Trophoblast cell (in vitro differentiated cells and primary cell): ENCODE measurements at regions not wholly inside any gene's neighbourhood (a gene's known extent, or its start where the extent isn't known, plus 50 kb on each side); places are given as distances from the start of the nearest gene placed in this dataset.

Source experiments
- DNase-seq, 2 donors: peaks; one replicate each; pipeline ENCODE4 v3.0.0-alpha.2; 2016
- H2AFZ ChIP-seq: 2 replicates; pipeline ENCODE4 v1.6.1; 2013; ENCODE audit warnings: low read length, moderate library complexity, mild to moderate bottlenecking; ENCODE audit not compliant: insufficient read depth, poor library complexity
- H2AK5ac ChIP-seq: 2 replicates; pipeline ENCODE4 v1.6.1; 2013; ENCODE audit warnings: mild to moderate bottlenecking, low read length
- H2BK120ac ChIP-seq: 2 replicates; pipeline ENCODE4 v1.6.1; 2013; ENCODE audit warnings: low read length, mild to moderate bottlenecking, moderate library complexity; ENCODE audit not compliant: insufficient read depth, poor library complexity
- H2BK12ac ChIP-seq: 2 replicates; pipeline ENCODE4 v1.6.1; 2013; ENCODE audit warnings: mild to moderate bottlenecking, low read length, moderate library complexity
- H2BK5ac ChIP-seq: 2 replicates; pipeline ENCODE4 v1.6.1; 2013; ENCODE audit warnings: low read length, low read depth, moderate library complexity, mild to moderate bottlenecking; ENCODE audit not compliant: poor library complexity
- H3K14ac ChIP-seq: 2 replicates; pipeline ENCODE4 v1.6.1; 2013; ENCODE audit warnings: mild to moderate bottlenecking, low read length
- H3K18ac ChIP-seq: 2 replicates; pipeline ENCODE4 v1.6.1; 2013; ENCODE audit warnings: mild to moderate bottlenecking, low read length
- H3K23ac ChIP-seq: 2 replicates; pipeline ENCODE4 v1.6.1; 2013; ENCODE audit warnings: low read length
- H3K27ac ChIP-seq: 2 replicates; pipeline ENCODE4 v1.5.1; 2013; ENCODE audit warnings: low read depth, mild to moderate bottlenecking, inconsistent platforms, low read length, moderate library complexity
- H3K27me3 ChIP-seq: 2 replicates; pipeline ENCODE4 v1.6.1; 2013; ENCODE audit warnings: inconsistent platforms, mild to moderate bottlenecking, low read length, moderate library complexity; ENCODE audit not compliant: insufficient read depth
- H3K36me3 ChIP-seq, 2 experiments: 1 replicate in 1 of 2; 2 replicates in 1 of 2; pipeline ENCODE4 v1.6.1; 2013; ENCODE audit warnings: low read length in 2 of 2, mild to moderate bottlenecking in 2 of 2, moderate library complexity in 1 of 2; ENCODE audit not compliant: insufficient read depth in 2 of 2, control insufficient read depth in 1 of 2
- H3K4ac ChIP-seq: 2 replicates; pipeline ENCODE4 v1.6.1; 2013; ENCODE audit warnings: low read depth, mild to moderate bottlenecking, low read length, moderate library complexity
- H3K4me1 ChIP-seq, 2 experiments: 1 replicate in 1 of 2; 2 replicates in 1 of 2; pipeline ENCODE4 v1.6.1; 2013; ENCODE audit warnings: low read length in 2 of 2, mild to moderate bottlenecking in 2 of 2, moderate library complexity in 1 of 2; ENCODE audit not compliant: insufficient read depth in 2 of 2, control insufficient read depth in 1 of 2
- H3K4me2 ChIP-seq: 2 replicates; pipeline ENCODE4 v1.6.1; 2013; ENCODE audit warnings: inconsistent platforms, mild to moderate bottlenecking, low read length, moderate library complexity
- H3K4me3 ChIP-seq: 2 replicates; pipeline ENCODE4 v1.5.1; 2013; ENCODE audit warnings: mild to moderate bottlenecking, low read depth, low read length, inconsistent platforms
- H3K79me1 ChIP-seq: one replicate; pipeline ENCODE4 v1.6.1; 2013; ENCODE audit warnings: low read length
- H3K79me2 ChIP-seq: 2 replicates; pipeline ENCODE4 v1.6.1; 2013; ENCODE audit warnings: low read length, mild to moderate bottlenecking; ENCODE audit not compliant: control insufficient read depth, insufficient read depth, poor library complexity
- H3K9ac ChIP-seq: 2 replicates; pipeline ENCODE4 v1.6.1; 2013; ENCODE audit warnings: mild to moderate bottlenecking, low read length
- H3K9me3 ChIP-seq: 2 replicates; pipeline ENCODE4 v1.6.1; 2013; ENCODE audit warnings: low read depth, mild to moderate bottlenecking, control low read depth, inconsistent platforms, low read length; ENCODE audit not compliant: insufficient read depth
- H4K12ac ChIP-seq: 2 replicates; pipeline ENCODE4 v1.6.1; 2013; ENCODE audit warnings: low read depth, mild to moderate bottlenecking, low read length, moderate library complexity
- H4K8ac ChIP-seq: 2 replicates; pipeline ENCODE4 v1.6.1; 2013; ENCODE audit warnings: low read depth, mild to moderate bottlenecking, low read length, moderate library complexity
- H4K91ac ChIP-seq: one replicate; pipeline ENCODE4 v1.6.1; 2013; ENCODE audit warnings: low read depth, mild to moderate bottlenecking, low read length, moderate library complexity
- WGBS: extraction: QIAGEN DNeasy Blood & Tissue Kit; methylation state at CpG from one replicate; pipeline ENCODE4 v1.1.7; 2013; ENCODE audit warnings: missing lambda C conversion rate; ENCODE audit not compliant: insufficient read length, insufficient coverage; ENCODE audit errors: extremely low coverage; 5-methylcytosine and 5-hydroxymethylcytosine counted together

DNA sequence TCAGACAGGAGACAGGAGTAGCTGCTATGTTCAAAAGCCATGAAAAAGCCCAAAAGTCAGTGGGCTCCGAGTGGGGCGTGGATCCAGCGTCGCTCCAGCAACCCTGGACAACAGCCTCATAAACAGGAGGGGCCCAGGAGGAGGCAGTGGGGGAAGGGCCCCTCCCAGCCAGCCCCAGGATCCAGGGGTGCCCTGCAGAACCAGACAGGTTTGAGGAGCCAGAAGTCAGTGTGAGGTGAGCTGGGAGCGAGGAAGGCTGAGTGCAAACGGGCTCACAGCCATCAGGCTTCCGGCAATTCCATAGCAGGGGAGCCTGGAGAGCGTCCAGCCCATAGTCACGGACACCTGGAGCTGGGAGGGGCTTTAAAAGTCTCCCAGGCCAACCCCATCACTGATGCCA lies 217.7 kb downstream of the MN1 start:
- H4K12ac ChIP-seq = no peak overlapping the region
- H3K4ac ChIP-seq = no peak overlapping the region
- no peaks in the 10 kb centered on the region for H3K79me1 ChIP-seq
- DNase-seq = no peak
- no peak overlapping the region for H2BK5ac ChIP-seq
- H3K36me3 ChIP-seq = no peaks in the 10 kb centered on the region
- H3K4me2 ChIP-seq = no peak overlapping the region
- no peak overlapping the region for H4K8ac ChIP-seq
- H2BK12ac ChIP-seq = no peak overlapping the region
- H2BK120ac ChIP-seq = no peak overlapping the region
- no peaks in the 10 kb centered on the region for H3K79me2 ChIP-seq
- H3K23ac ChIP-seq = no peak overlapping the region
- H3K14ac ChIP-seq = no peak overlapping the region
- no peak overlapping the region for H3K18ac ChIP-seq
- no peak overlapping the region for H3K9ac ChIP-seq
- no peak overlapping the region for H4K91ac ChIP-seq
- no peak overlapping the region for H2AFZ ChIP-seq
- H3K4me1 ChIP-seq = no peaks in the 10 kb centered on the region
- H3K9me3 ChIP-seq = no peaks in the 10 kb centered on the region
- no peaks in the 10 kb centered on the region for H3K27me3 ChIP-seq
- no peak overlapping the region for H3K27ac ChIP-seq
- no CpG with 5 or more reads among the region's 9 CpGs for WGBS
- no peak overlapping the region for H3K4me3 ChIP-seq
- no peak overlapping the region for H2AK5ac ChIP-seq

DNA sequence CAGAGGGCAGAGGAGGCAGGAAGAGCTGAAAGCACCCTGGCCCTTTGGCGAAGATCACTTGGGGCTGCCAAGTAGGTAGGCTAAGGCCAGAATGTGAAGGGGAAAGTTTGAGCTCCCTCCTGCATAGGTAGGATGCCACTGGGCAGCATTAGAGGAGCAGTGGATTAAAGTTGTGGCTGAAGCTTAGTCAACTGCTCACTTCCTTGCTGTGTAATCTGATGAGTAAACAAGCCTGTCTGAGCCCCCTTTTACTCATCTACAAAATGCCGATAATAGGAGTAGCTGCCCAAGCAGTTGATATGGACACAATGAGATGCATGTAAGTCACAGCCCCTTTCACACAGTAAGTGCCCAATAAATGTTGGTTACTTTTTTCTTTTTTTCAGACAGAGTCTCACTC lies 216.4 kb downstream of the MN1 start:
- H3K4ac ChIP-seq = no peak overlapping the region
- no peak overlapping the region for H3K4me2 ChIP-seq
- no peak overlapping the region for H3K9ac ChIP-seq
- no peak overlapping the region for H3K18ac ChIP-seq
- H3K4me3 ChIP-seq = no peak overlapping the region
- H3K23ac ChIP-seq = no peak overlapping the region
- H2AK5ac ChIP-seq = no peak overlapping the region
- H2BK12ac ChIP-seq = no peak overlapping the region
- H2BK120ac ChIP-seq = no peak overlapping the region
- H3K79me1 ChIP-seq = no peaks in the 10 kb centered on the region
- H3K4me1 ChIP-seq = no peaks in the 10 kb centered on the region
- H2AFZ ChIP-seq = no peak overlapping the region
- no peak overlapping the region for H4K12ac ChIP-seq
- H4K8ac ChIP-seq = no peak overlapping the region
- H3K9me3 ChIP-seq = no peaks in the 10 kb centered on the region
- no peak overlapping the region for H2BK5ac ChIP-seq
- no CpG with 5 or more reads among the region's 2 CpGs for WGBS
- H3K14ac ChIP-seq = no peak overlapping the region
- no peak for DNase-seq
- no peak overlapping the region for H3K27ac ChIP-seq
- H4K91ac ChIP-seq = no peak overlapping the region
- H3K79me2 ChIP-seq = no peaks in the 10 kb centered on the region
- H3K36me3 ChIP-seq = no peaks in the 10 kb centered on the region
- H3K27me3 ChIP-seq = no peaks in the 10 kb centered on the region

- Histone ChIP-seq H2AK5ac (no peak overlapping the region), H2BK5ac (no peak overlapping the region), H3K27ac (no peak overlapping the region), H4K91ac (no peak overlapping the region), H2BK12ac (no peak overlapping the region), H4K12ac (no peak overlapping the region), H3K36me3 (no peaks in the 10 kb centered on the region), H3K4me1 (no peaks in the 10 kb centered on the region), H3K18ac (no peak overlapping the region), H3K9ac (no peak overlapping the region), H3K9me3 (no peaks in the 10 kb centered on the region), H3K79me1 (no peaks in the 10 kb centered on the region), H3K23ac (no peak overlapping the region), H2BK120ac (no peak overlapping the region), H2AFZ (no peak overlapping the region), H3K4me3 (no peak overlapping the region), H3K14ac (no peak overlapping the region), H3K4ac (no peak overlapping the region), H3K4me2 (no peak overlapping the region), H3K27me3 (no peaks in the 10 kb centered on the region), H3K79me2 (no peaks in the 10 kb centered on the region), H4K8ac (no peak overlapping the region)
- no peak for DNase-seq
- WGBS = no CpG with 5 or more reads among the region's 6 CpGs
Measured at GRCh38 chr22:27588268-27588667, 213.3 kb downstream of the MN1 start.

- Histone ChIP-seq H3K79me1 (no peaks in the 10 kb centered on the region), H3K23ac (no peak overlapping the region), H3K9me3 (no peaks in the 10 kb centered on the region), H3K18ac (no peak overlapping the region), H3K27ac (no peak overlapping the region), H3K4me3 (no peak overlapping the region), H3K4me1 (no peaks in the 10 kb centered on the region), H2AK5ac (no peak overlapping the region), H3K79me2 (no peaks in the 10 kb centered on the region), H3K36me3 (no peaks in the 10 kb centered on the region), H3K4ac (no peak overlapping the region), H4K91ac (no peak overlapping the region), H2BK5ac (no peak overlapping the region), H3K14ac (no peak overlapping the region), H2BK120ac (no peak overlapping the region), H4K8ac (no peak overlapping the region), H2BK12ac (no peak overlapping the region), H4K12ac (no peak overlapping the region), H3K27me3 (no peaks in the 10 kb centered on the region), H3K9ac (no peak overlapping the region), H3K4me2 (no peak overlapping the region), H2AFZ (no peak overlapping the region)
- no CpG with 5 or more reads among the region's 2 CpGs for WGBS
- DNase-seq = no peak
Measured at GRCh38 chr22:27588915-27589314, 212.6 kb downstream of the MN1 start.
